IMR-90 (cell line): ENCODE measurements at regions not wholly inside any gene's neighbourhood (a gene's known extent, or its start where the extent isn't known, plus 50 kb on each side); places are given as distances from the start of the nearest gene placed in this dataset.
A peak's percentile ranks its signal among the peaks of the same experiment; 100 is the strongest.

ENCODE experiments used
- ATAC-seq: fragments of 200-7000 bp; cut with Tn5 transposase; 2 replicates; pipeline ENCODE4 v1.9.1; 2020; ENCODE audit warnings: low read depth, mild to moderate bottlenecking, moderate library complexity
- BruUV-seq: library from RNA; stranded (reverse); fragments of 400-500 nt; replicated peaks from 2 replicates; lab custom pipeline; 2021; lab: Mats Ljungman, UMichigan
- CTCF ChIA-PET: fragments of 300-600 bp; formaldehyde crosslinking; extraction: SDS; loops from one replicate; lab custom pipeline; 2021; ENCODE audit warnings: antibody characterized with exemption; lab: Yijun Ruan, JAX
- POLR2A ChIA-PET: fragments of 300-600 bp; sonication (Branson Sonifier 250); formaldehyde crosslinking; loops from one replicate; lab custom pipeline; 2022; ENCODE audit warnings: antibody characterized with exemption; ENCODE audit not compliant: unreplicated experiment; lab: Charles Lee
- DNase-seq: peaks from one replicate; pipeline ENCODE4 v3.0.0; 2013
- H2AFZ ChIP-seq: replicated peaks from 2 replicates; pipeline ENCODE3; 2013; ENCODE audit warnings: low read length, mild to moderate bottlenecking; ENCODE audit not compliant: poor library complexity
- H2AK5ac ChIP-seq: 2 replicates; pipeline ENCODE4 v1.6.1; 2013; ENCODE audit warnings: low read depth, low read length, inconsistent platforms
- H2AK9ac ChIP-seq: replicated peaks from 2 replicates; pipeline ENCODE3; 2013; ENCODE audit warnings: mild to moderate bottlenecking, low read depth, low read length, moderate library complexity; ENCODE audit not compliant: poor library complexity
- H2BK120ac ChIP-seq: 2 replicates; pipeline ENCODE4 v1.6.1; 2013; ENCODE audit warnings: low read depth, low read length, inconsistent platforms
- H2BK15ac ChIP-seq: 3 replicates; pipeline ENCODE4 v1.6.1; 2013; ENCODE audit warnings: low read depth, low read length, inconsistent platforms
- H2BK20ac ChIP-seq: 2 replicates; pipeline ENCODE4 v1.6.1; 2013; ENCODE audit warnings: low read depth, mild to moderate bottlenecking, inconsistent platforms, low read length, moderate library complexity
- H2BK5ac ChIP-seq: 2 replicates; pipeline ENCODE4 v1.6.1; 2013; ENCODE audit warnings: mild to moderate bottlenecking, low read depth, low read length, inconsistent platforms; ENCODE audit not compliant: poor library complexity, severe bottlenecking
- H3K14ac ChIP-seq: replicated peaks from 2 replicates; pipeline ENCODE4 v1.6.1; 2013; ENCODE audit warnings: low read depth, low read length, inconsistent platforms
- H3K18ac ChIP-seq: 2 replicates; pipeline ENCODE4 v1.6.1; 2013; ENCODE audit warnings: low read depth, low read length, control low read depth
- H3K23ac ChIP-seq: 2 replicates; pipeline ENCODE4 v1.6.1; 2013; ENCODE audit warnings: low read depth, low read length, inconsistent platforms
- H3K27ac ChIP-seq: 2 replicates; pipeline ENCODE4 v1.5.1; 2013; ENCODE audit warnings: mild to moderate bottlenecking, control low read depth, low read length; ENCODE audit not compliant: insufficient read depth
- H3K27me3 ChIP-seq: 2 replicates; pipeline ENCODE4 v1.6.1; 2013; ENCODE audit warnings: low read length; ENCODE audit not compliant: control insufficient read depth, insufficient read depth
- H3K36me3 ChIP-seq: 2 replicates; pipeline ENCODE4 v1.6.1; 2013; ENCODE audit warnings: low read length, mixed read lengths; ENCODE audit not compliant: control insufficient read depth, insufficient read depth
- H3K4ac ChIP-seq: 2 replicates; pipeline ENCODE4 v1.6.1; 2013; ENCODE audit warnings: low read depth, low read length, inconsistent platforms
- H3K4me1 ChIP-seq: 2 replicates; pipeline ENCODE4 v1.6.1; 2013; ENCODE audit warnings: low read length, mixed read lengths; ENCODE audit not compliant: control insufficient read depth, insufficient read depth
- H3K4me2 ChIP-seq: 2 replicates; pipeline ENCODE4 v1.6.1; 2013; ENCODE audit warnings: low read depth, mild to moderate bottlenecking, control low read depth, low read length, moderate library complexity
- H3K4me3 ChIP-seq: 2 replicates; pipeline ENCODE4 v1.5.1; 2013; ENCODE audit warnings: low read depth, mild to moderate bottlenecking, control low read depth, low read length, moderate library complexity; ENCODE audit not compliant: insufficient read depth
- H3K56ac ChIP-seq: 2 replicates; pipeline ENCODE4 v1.6.1; 2013; ENCODE audit warnings: low read length, inconsistent platforms; ENCODE audit not compliant: insufficient read depth; ENCODE audit errors: extremely low read depth
- H3K79me1 ChIP-seq, 2 experiments: 2 replicates each; pipeline ENCODE4 v1.6.1; 2013; ENCODE audit warnings: low read length in 2 of 2, inconsistent platforms in 1 of 2, low read depth in 1 of 2
- H3K9ac ChIP-seq: 2 replicates; pipeline ENCODE4 v1.6.1; 2013; ENCODE audit warnings: low read depth, low read length, control low read depth
- H3K9me1 ChIP-seq: 2 replicates; pipeline ENCODE4 v1.6.1; 2013; ENCODE audit warnings: low read length, inconsistent platforms; ENCODE audit not compliant: insufficient read depth
- H3K9me3 ChIP-seq: 2 replicates; pipeline ENCODE4 v1.6.1; 2013; ENCODE audit warnings: low read length; ENCODE audit not compliant: control insufficient read depth, insufficient read depth
- H4K20me1 ChIP-seq: 2 replicates; pipeline ENCODE4 v1.6.1; 2013; ENCODE audit warnings: low read length, inconsistent platforms; ENCODE audit not compliant: insufficient read depth
- H4K5ac ChIP-seq: 2 replicates; pipeline ENCODE4 v1.6.1; 2013; ENCODE audit warnings: mild to moderate bottlenecking, low read depth, low read length, control low read depth
- H4K8ac ChIP-seq, 2 experiments: 2 replicates each; pipeline ENCODE4 v1.6.1; 2013; ENCODE audit warnings: low read depth in 2 of 2, low read length in 2 of 2, control low read depth in 1 of 2, inconsistent platforms in 1 of 2
- H4K91ac ChIP-seq: 2 replicates; pipeline ENCODE4 v1.6.1; 2013; ENCODE audit warnings: low read depth, low read length, inconsistent platforms; ENCODE audit not compliant: insufficient read depth
- CEBPB ChIP-seq: IDR thresholded peaks from 2 replicates; pipeline ENCODE4 v1.6.1; 2012; ENCODE audit warnings: low read depth, low read length, improper control_type of control experiment
- SMC3 ChIP-seq: fragments of 150-350 bp; IDR thresholded peaks from 2 replicates; pipeline ENCODE4 v1.6.1; 2016; ENCODE audit warnings: low read depth, mild to moderate bottlenecking, antibody characterized with exemption, low read length, moderate library complexity
- WGBS, 2 experiments: methylation state at CpG; one replicate each; pipeline versions ENCODE4 v1.1.5 to v1.1.7; 2013; ENCODE audit warnings: missing lambda C conversion rate in 2 of 2; ENCODE audit not compliant: insufficient read length in 1 of 2; ENCODE audit errors: extremely low coverage in 2 of 2; 5-methylcytosine and 5-hydroxymethylcytosine counted together
- dilution Hi-C: fragments of 300-500 bp; cut with HindIII; formaldehyde crosslinking; loops from one replicate; pipeline ENCODE4 v1.14.3; 2018; ENCODE audit warnings: low sequenced_read_pairs; ENCODE audit not compliant: unreplicated experiment
- in situ Hi-C: fragments of 300-500 bp; cut with MboI; formaldehyde crosslinking; loops from 3 replicates; pipeline ENCODE4 v1.14.3; 2019; ENCODE audit warnings: low sequenced_read_pairs, inconsistent platforms, mixed read lengths
- intact Hi-C: fragments of 100-400 bp; cut with micrococcal nuclease; formaldehyde crosslinking; loops from 2 replicates; pipeline ENCODE4 v1.10.0; 2022

- Histone ChIP-seq H3K18ac (peak overlapping the region; percentile 44; the same call in 1 of the 2 replicates), H3K14ac (no peak overlapping the region; the same call in 1 of the 2 replicates), H4K5ac (0 out of 2 replicates have a peak overlapping the region, but pooled peaks have one; percentile 23), H2BK20ac (0 out of 2 replicates have a peak overlapping the region, but pooled peaks have one; percentile 8), H4K8ac (no peak overlapping the region), H3K9me1 (peaks cover 5% of the 10 kb centered on the region), H4K20me1 (no peaks in the 10 kb centered on the region), H3K36me3 (no peaks in the 10 kb centered on the region), H3K27me3 (peaks cover 2% of the 10 kb centered on the region; the same call in 1 of the 2 replicates), H3K79me1 (no peaks in the 10 kb centered on the region), H2AK5ac (no peak overlapping the region), H3K27ac (peak overlapping the region; percentile 9; the same call in 1 of the 2 replicates), H3K56ac (no peak overlapping the region), H2BK5ac (peak overlapping the region; percentile 22), H3K4ac (no peak overlapping the region), H3K23ac (no peak overlapping the region), H3K9ac (no peak overlapping the region), H3K9me3 (no peaks in the 10 kb centered on the region), H2BK120ac (peak overlapping the region; percentile 4; the same call in 1 of the 2 replicates), H4K91ac (no peak overlapping the region), H2AK9ac (no peak overlapping the region), H3K4me3 (no peak overlapping the region), H2AFZ (no peak overlapping the region), H3K4me1 (peaks cover 14% of the 10 kb centered on the region), H3K4me2 (peak overlapping the region; percentile 51), H2BK15ac (no peak overlapping the region)
- POLR2A ChIA-PET, result no interaction called here
- intact Hi-C loops (loop anchor here (5.0 kb wide), 1 partner anchor 48 kb away; no protein-coding TSS in a partner anchor), in situ Hi-C loops (no loop called here), dilution Hi-C loops (no loop called here)
- WGBS, 2 experiments, result no CpG with 5 or more reads among the region's 4 CpGs
- no TSS peak for BruUV-seq
- peak; percentile 77 for ATAC-seq
- TF ChIP-seq CEBPB, result peak; percentile 64
- no peak for TF ChIP-seq SMC3
- CTCF ChIA-PET, result interaction anchor here (0.6 to 1.0 kb wide), 4 partner anchors 436 to 653 kb away, joined by 3 to 7 read pairs (median 3); no protein-coding TSS in a partner anchor
- DNase-seq, result peak; percentile 53
Observed at GRCh38 chr17:12230481-12231354, 210.0 kb downstream of the MAP2K4 start.
